NCI-H187 (cell line): ENCODE measurements at regions not wholly inside any gene's neighbourhood (a gene's known extent, or its start where the extent isn't known, plus 50 kb on each side); places are given as distances from the start of the nearest gene placed in this dataset.
"Not testable (repeated sequence)": the region's sequence is repeated elsewhere in the genome, so short reads cannot be mapped to it uniquely, and the experiment has no call there.

Experiments
- DNase-seq, 2 experiments: peaks; one replicate each; lab custom pipeline; 2025; lab: John Stamatoyannopoulos, UW

DNA sequence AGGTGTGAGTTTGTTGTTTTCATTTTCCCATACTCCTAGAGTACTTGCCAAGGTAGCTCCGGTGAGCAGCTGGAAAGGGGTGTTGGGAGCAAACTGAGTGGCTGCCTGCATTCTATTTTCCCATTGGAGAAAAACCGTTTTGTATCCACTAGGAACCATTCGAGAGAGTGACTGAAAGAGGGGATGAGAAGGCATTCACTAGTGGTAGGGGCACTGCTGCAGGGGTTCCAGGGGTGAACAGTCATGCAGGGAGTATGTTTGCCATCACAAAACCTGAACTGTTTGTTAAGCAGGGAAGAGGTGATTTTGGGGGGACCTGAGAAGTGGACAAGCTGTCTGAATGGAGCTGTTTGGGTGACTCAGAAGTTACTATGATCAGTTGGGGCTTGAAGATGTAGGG is 367.5 kb upstream of the SFSWAP start:
- DNase-seq: not testable (repeated sequence)

DNA sequence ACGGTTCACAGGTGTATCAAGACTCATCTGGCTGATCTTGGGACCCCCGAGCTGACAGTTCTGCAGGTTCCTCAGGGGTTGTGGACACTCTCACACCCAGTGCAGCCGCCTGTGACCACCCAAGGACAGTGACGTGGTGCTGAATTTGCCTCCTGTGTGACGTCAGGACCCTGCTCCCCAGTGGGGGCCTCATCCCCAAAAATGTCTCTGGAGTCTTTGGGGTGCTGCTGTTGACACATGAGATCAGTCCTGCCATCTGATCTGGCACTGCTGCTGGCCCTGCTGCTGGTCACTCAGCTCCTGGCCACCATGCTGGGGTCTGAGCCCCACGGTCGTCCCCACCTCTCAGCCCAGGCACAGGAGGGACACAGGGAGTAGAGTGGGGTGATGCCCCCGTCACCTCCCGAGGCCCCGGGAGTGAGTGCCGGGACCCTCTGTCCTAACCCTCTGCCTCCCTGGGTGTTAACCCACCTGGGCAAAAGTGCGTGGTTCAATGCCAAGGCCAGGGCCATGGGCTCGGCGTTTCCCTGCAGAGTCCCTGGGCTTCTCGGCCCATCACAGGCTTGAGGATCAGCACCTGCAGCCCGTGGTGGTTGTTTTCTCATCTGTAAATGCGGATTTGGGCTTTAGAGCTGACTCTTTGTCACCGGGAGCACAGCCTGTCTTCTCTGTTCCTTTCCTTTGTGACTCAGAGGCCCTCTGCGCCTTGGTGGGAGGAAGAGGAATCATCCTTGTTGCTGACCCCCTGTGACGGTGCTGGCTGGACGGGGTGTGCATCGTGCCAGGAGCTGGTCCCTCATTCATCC is 366.0 kb upstream of the SFSWAP start:
- DNase-seq: not testable (repeated sequence)

DNA sequence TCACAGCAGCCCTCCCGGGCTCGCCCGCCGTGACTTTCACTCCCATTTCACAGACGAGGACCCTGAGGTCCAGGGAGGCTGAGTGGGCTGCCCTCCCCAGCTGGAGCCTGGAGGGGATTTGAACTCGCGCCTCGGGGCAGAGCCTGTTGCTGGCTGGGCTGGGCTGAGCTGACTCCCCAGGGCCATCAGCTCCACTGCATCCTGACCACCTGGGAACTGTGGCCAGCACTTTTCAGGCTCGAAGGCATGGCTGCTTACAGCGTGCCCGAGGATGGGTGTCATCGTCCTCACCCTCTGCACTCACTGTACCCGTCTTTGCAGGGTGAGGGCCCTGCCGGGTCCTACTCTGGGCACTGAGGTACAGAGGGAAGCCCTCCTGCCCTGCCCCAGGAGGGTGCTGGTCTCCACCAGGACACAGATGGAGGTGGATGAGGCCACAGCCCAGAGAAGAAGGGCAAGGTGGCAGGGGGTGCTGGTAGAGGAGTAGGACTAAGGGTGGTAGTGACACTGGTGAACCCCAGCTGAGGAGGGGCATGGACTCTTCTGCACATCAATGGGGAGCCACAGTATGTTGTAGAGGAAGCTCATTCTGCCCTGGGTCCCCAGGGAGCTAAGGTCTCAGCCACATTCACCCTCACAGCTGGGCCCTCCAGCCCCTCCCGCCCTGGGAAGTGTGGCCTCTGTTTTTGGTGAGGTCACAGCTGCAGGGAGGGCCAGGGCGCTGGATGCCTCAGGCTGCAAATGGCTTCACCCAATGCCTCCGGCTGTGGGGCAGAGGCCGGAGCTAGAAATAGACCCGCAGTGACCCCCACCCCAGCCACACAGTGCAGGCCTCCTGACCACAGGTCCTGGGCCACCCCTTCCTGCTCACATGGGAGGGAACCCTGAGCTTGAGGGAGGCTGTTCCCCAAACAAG is 365.1 kb upstream of the SFSWAP start:
- no peak for DNase-seq

- DNase-seq: no peak
Observed at GRCh38 chr12:131346555-131347344, 364.1 kb upstream of the SFSWAP start.

GRCh38 chr12:131347345-131347714 is 363.6 kb upstream of the SFSWAP start:
- DNase-seq: no peak

GRCh38 chr12:131347732-131348131 is 363.2 kb upstream of the SFSWAP start:
- DNase-seq: no peak

GRCh38 chr12:131348231-131348630 is 362.7 kb upstream of the SFSWAP start:
- DNase-seq: no peak

- no peak for DNase-seq
Observed at GRCh38 chr12:131348646-131349045, 362.2 kb upstream of the SFSWAP start.

- DNase-seq: no peak
Observed at GRCh38 chr12:131349397-131350127, 361.3 kb upstream of the SFSWAP start.

- DNase-seq: no peak
Observed at GRCh38 chr12:131350943-131351318, 360.0 kb upstream of the SFSWAP start.

- DNase-seq: no peak
Observed at GRCh38 chr12:131351319-131352028, 359.4 kb upstream of the SFSWAP start.

GRCh38 chr12:131352296-131352900 is 358.5 kb upstream of the SFSWAP start:
- DNase-seq: no peak

- no peak for DNase-seq
Observed at GRCh38 chr12:131353376-131353775, 357.5 kb upstream of the SFSWAP start.

GRCh38 chr12:131353826-131354225 is 357.1 kb upstream of the SFSWAP start:
- DNase-seq: no peak

GRCh38 chr12:131355361-131356245 is 355.3 kb upstream of the SFSWAP start:
- no peak for DNase-seq

DNA sequence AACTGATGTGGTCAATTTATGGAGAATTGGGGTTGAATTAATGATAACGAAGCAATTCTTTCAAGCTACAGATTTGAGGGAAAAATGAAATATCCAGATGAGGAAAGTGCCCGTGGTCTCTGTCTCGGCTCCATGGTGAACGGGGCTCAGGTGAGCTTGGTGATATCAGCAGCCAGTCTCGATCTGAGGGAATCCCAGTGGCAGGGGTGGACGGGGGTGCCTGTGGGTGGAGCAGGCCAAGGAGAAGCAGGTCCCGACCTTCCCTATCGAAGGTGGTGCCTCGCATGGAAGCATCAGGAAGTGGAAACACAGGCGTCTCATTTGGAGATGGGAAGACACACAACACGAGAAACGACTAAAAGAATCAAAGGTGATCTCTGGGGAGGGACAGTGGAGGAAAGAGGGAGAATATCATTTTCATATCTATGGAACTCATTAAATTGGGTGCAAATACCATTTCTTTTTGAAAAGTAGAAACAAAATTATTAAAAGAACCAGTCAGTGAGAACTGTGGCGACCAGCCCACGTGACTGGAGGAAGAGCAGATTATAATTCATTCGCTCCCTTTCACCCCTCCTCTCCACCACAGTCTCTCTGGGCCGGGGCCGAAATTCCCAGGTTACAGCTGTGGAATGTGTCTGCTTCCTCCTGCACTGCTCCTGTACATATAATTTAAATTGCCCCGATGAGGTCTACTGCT is 354.3 kb upstream of the SFSWAP start:
- no peak for DNase-seq

GRCh38 chr12:131357185-131357747 is 353.6 kb upstream of the SFSWAP start:
- no peak for DNase-seq

DNA sequence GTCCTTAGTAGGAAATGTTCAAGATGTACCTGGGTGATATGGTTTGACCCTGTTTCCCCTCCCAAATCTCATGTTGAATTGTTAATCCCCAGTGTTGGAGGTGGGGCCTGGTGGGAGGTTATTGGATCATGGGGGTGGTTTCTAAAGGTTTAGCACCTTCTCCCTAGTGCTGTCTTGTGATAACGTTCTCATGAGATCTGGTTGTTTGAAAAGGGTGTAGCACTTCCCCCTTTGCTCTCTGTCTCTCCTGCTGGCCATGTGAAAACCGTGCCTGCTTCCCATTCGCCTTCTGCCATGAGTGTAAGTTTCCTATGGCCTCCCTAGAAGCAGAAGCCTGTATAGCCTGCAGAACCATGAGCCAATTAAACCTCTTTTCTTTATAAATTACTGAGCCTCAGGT is 353.0 kb upstream of the SFSWAP start:
- no peak for DNase-seq
